Thymus (tissue), 11 donors: ENCODE measurements at regions not wholly inside any gene's neighbourhood (a gene's known extent, or its start where the extent isn't known, plus 50 kb on each side); places are given as distances from the start of the nearest gene placed in this dataset.
A peak's percentile ranks its signal among the peaks of the same experiment; 100 is the strongest.

Source experiments
- DNase-seq, 9 donors: peaks; one replicate each; pipeline ENCODE4 v3.0.0-alpha.2; 2013; ENCODE audit warnings: low spot score in 9 of 9, low read depth in 6 of 9, missing footprints in 1 of 9
- H3K27ac ChIP-seq, 2 donors: one replicate each; pipeline ENCODE4 v1.5.1; 2013; ENCODE audit warnings: control low read depth in 1 of 2, low read depth in 1 of 2, low read length in 1 of 2, mild to moderate bottlenecking in 1 of 2, moderate library complexity in 1 of 2
- H3K27me3 ChIP-seq, 2 donors: one replicate each; pipeline ENCODE4 v1.5.1; 2013; ENCODE audit warnings: low read length in 1 of 2; ENCODE audit not compliant: control insufficient read depth in 2 of 2, insufficient read depth in 1 of 2
- H3K36me3 ChIP-seq, 2 donors: one replicate each; pipeline ENCODE4 v1.5.1; 2013; ENCODE audit warnings: low read length in 1 of 2, mild to moderate bottlenecking in 1 of 2, moderate library complexity in 1 of 2; ENCODE audit not compliant: control insufficient read depth in 2 of 2, insufficient read depth in 2 of 2
- H3K4me1 ChIP-seq, 2 donors: one replicate each; pipeline ENCODE4 v1.5.1; 2013; ENCODE audit warnings: low read length in 2 of 2; ENCODE audit not compliant: control insufficient read depth in 2 of 2, insufficient read depth in 2 of 2
- H3K4me3 ChIP-seq, 2 donors: one replicate each; pipeline ENCODE4 v1.5.1; 2013; ENCODE audit warnings: low read length in 2 of 2, control low read depth in 1 of 2, mild to moderate bottlenecking in 1 of 2
- H3K9me3 ChIP-seq, 2 donors: one replicate each; pipeline ENCODE4 v1.5.1; 2013; ENCODE audit warnings: low read length in 1 of 2, mild to moderate bottlenecking in 1 of 2; ENCODE audit not compliant: control insufficient read depth in 2 of 2, insufficient read depth in 1 of 2
- WGBS: extraction: QIAGEN DNeasy Blood & Tissue Kit; methylation state at CpG from one replicate; pipeline ENCODE4 v1.1.7; 2013; 5-methylcytosine and 5-hydroxymethylcytosine counted together
- donor health status: healthy.

GRCh38 chr4:19514276-19515070 lies 737.2 kb upstream of the SLIT2 start:
- Histone ChIP-seq H3K4me1 (no peaks in the 10 kb centered on the region), H3K4me3 (no peak overlapping the region), H3K27me3 (no peaks in the 10 kb centered on the region), H3K27ac (no peak overlapping the region), H3K36me3 (no peaks in the 10 kb centered on the region), H3K9me3 (peaks cover 0 to 3% of the 10 kb centered on the region in 2 donors)
- DNase-seq, result peak in 1 of 9 donors; percentile 1
- 81% methylated on average over 1 of the region's 1 CpG for WGBS

- Histone ChIP-seq H3K36me3 (no peaks in the 10 kb centered on the region), H3K4me3 (no peak overlapping the region), H3K27me3 (no peaks in the 10 kb centered on the region), H3K4me1 (no peaks in the 10 kb centered on the region), H3K9me3 (no peaks in the 10 kb centered on the region), H3K27ac (no peak overlapping the region)
- no peak for DNase-seq
- 73% methylated on average over 1 of the region's 1 CpG for WGBS
Observed at GRCh38 chr4:19512086-19512485, 739.6 kb upstream of the SLIT2 start.

DNA sequence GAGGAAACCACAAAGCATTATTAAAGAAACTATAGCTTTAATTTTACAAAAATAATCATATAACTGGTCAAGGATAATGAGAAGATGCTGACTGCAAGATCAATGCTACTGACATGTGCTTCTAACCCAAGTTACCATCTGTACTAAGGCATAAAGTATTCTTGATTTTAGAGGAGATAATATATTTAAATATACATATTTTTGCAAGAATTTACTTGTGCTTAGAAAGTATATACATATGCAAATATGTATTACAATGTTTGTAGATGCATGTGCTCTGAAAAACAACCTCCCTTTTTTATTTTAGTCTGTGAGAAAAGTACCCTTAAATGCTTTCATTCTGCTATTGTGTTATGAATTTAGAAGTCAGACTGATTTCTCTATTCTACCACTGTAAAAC lies 740.7 kb upstream of the SLIT2 start:
- no peaks in the 10 kb centered on the region for H3K36me3 ChIP-seq
- DNase-seq, result no peak
- H3K4me1 ChIP-seq, result no peaks in the 10 kb centered on the region
- H3K4me3 ChIP-seq, result no peak overlapping the region
- H3K9me3 ChIP-seq, result no peaks in the 10 kb centered on the region
- no peaks in the 10 kb centered on the region for H3K27me3 ChIP-seq
- H3K27ac ChIP-seq, result no peak overlapping the region

DNA sequence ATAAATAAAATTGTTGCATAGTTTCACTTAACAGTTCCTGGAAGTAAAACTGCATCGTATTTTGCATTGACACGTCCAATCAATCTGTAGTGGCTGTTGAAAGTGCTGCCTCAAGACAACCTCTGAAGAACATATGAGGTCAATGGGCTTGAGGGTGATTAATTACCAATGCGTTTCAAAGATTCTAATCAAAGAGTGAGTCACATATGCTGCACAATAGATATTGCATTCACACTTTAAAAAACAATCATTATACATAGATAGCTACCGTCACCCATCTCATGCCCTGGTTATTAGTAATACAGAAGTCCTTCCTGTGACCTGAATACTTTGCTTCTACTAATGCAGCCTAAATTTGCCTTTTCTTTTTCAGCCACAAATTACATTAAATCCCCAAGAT lies 743.3 kb upstream of the SLIT2 start:
- WGBS, result 96% methylated on average over 4 of the region's 4 CpGs
- no peaks in the 10 kb centered on the region for H3K36me3 ChIP-seq

GRCh38 chr4:19497705-19498104 lies 754.0 kb upstream of the SLIT2 start:
- Histone ChIP-seq H3K27me3 (no peaks in the 10 kb centered on the region), H3K4me3 (no peak overlapping the region), H3K9me3 (no peaks in the 10 kb centered on the region), H3K36me3 (no peaks in the 10 kb centered on the region), H3K27ac (no peak overlapping the region), H3K4me1 (no peaks in the 10 kb centered on the region)
- DNase-seq, result no peak

More for the DNA sequence above, 743.3 kb upstream of the SLIT2 start:
- no peaks in the 10 kb centered on the region for H3K9me3 ChIP-seq
- H3K27ac ChIP-seq, result no peak overlapping the region
- no peaks in the 10 kb centered on the region for H3K27me3 ChIP-seq
- H3K4me1 ChIP-seq, result no peaks in the 10 kb centered on the region
- no peak for DNase-seq
- no peak overlapping the region for H3K4me3 ChIP-seq

GRCh38 chr4:19496756-19497155 lies 754.9 kb upstream of the SLIT2 start:
- Histone ChIP-seq H3K36me3 (no peaks in the 10 kb centered on the region), H3K4me3 (no peak overlapping the region), H3K4me1 (no peaks in the 10 kb centered on the region), H3K9me3 (no peaks in the 10 kb centered on the region), H3K27ac (no peak overlapping the region), H3K27me3 (no peaks in the 10 kb centered on the region)
- no peak for DNase-seq
- WGBS, result 90% methylated on average over 2 of the region's 2 CpGs

GRCh38 chr4:19494961-19495360 lies 756.7 kb upstream of the SLIT2 start:
- H3K4me3 ChIP-seq, result no peak overlapping the region
- H3K27me3 ChIP-seq, result no peaks in the 10 kb centered on the region
- H3K27ac ChIP-seq, result no peak overlapping the region
- DNase-seq, result no peak
- no peaks in the 10 kb centered on the region for H3K9me3 ChIP-seq
- H3K36me3 ChIP-seq, result no peaks in the 10 kb centered on the region
- H3K4me1 ChIP-seq, result no peaks in the 10 kb centered on the region

DNA sequence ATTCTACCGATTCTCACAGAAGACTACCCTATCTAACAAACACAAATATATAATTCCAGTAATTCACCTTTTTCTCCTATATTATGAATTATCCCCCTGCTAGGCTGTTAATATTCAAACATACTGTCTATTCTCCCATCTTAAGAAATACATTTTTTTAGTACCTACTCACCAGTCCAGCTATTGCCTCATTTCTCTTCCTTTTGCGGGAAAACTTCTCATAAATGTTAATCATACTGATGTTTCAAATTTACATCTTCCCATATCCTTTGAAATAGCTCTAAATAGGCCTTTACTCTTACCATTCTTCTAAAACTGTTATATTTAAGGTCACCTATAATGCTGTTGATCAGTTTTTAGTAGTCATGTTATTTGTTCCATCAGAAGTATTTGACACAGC lies 759.1 kb upstream of the SLIT2 start:
- Histone ChIP-seq H3K9me3 (no peaks in the 10 kb centered on the region), H3K4me1 (no peaks in the 10 kb centered on the region), H3K27me3 (no peaks in the 10 kb centered on the region), H3K4me3 (no peak overlapping the region), H3K27ac (no peak overlapping the region), H3K36me3 (no peaks in the 10 kb centered on the region)
- no peak for DNase-seq
- 98% methylated on average over 2 of the region's 2 CpGs for WGBS

DNA sequence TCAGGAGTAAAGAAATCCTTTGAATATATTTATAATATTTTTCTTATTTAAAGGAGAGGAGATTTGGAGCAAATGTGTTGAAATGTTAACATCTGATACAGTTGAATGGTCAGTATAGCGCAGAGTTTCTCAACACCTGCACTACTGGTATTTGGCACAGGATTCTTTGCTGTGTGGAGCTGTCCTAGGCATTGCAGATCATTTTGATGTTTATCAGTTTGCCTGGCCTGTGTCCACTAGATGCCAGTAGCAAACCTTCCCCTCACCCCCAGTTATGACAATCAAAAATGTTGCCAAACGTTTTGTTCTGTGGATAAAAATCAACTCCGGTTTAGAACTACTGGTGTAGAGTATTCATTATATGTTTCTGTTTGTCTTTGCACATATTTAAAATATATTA lies 765.3 kb upstream of the SLIT2 start:
- H3K4me3 ChIP-seq, result no peak overlapping the region
- H3K27me3 ChIP-seq, result no peaks in the 10 kb centered on the region
- no peaks in the 10 kb centered on the region for H3K36me3 ChIP-seq
- H3K27ac ChIP-seq, result no peak overlapping the region
- H3K9me3 ChIP-seq, result no peaks in the 10 kb centered on the region
- no peaks in the 10 kb centered on the region for H3K4me1 ChIP-seq
- WGBS, result 74% methylated on average over 3 of the region's 3 CpGs
- no peak for DNase-seq
